Fibroblast of the aortic adventitia (primary cell): ENCODE measurements at regions not wholly inside any gene's neighbourhood (a gene's known extent, or its start where the extent isn't known, plus 50 kb on each side); places are given as distances from the start of the nearest gene placed in this dataset.

Experiments
- DNase-seq: peaks from one replicate; pipeline ENCODE4 v3.0.0-alpha.2; 2010; ENCODE audit warnings: low read depth
- H3K4me3 ChIP-seq: 2 replicates; pipeline ENCODE4 v1.5.1; 2011; ENCODE audit warnings: low read depth, mild to moderate bottlenecking, control low read depth, low read length, moderate library complexity
- CTCF ChIP-seq: IDR thresholded peaks from 2 replicates; pipeline ENCODE4 v1.5.1; 2011; ENCODE audit warnings: mild to moderate bottlenecking, low read length, control low read depth, inconsistent platforms; ENCODE audit not compliant: insufficient read depth

- DNase-seq = no peak
- TF ChIP-seq CTCF = no peak
- H3K4me3 ChIP-seq = no peak overlapping the region
Measured at GRCh38 chr15:39013262-39013661, 448.6 kb upstream of the RASGRP1 start.

GRCh38 chr15:39014682-39015081 lies 450.1 kb upstream of the RASGRP1 start:
- DNase-seq = no peak
- H3K4me3 ChIP-seq = no peak overlapping the region
- no peak for TF ChIP-seq CTCF

- DNase-seq = no peak
- no peak for TF ChIP-seq CTCF
- no peak overlapping the region for H3K4me3 ChIP-seq
Measured at GRCh38 chr15:39016706-39017105, 452.1 kb upstream of the RASGRP1 start.

GRCh38 chr15:39018966-39019365 lies 454.4 kb upstream of the RASGRP1 start:
- H3K4me3 ChIP-seq = no peak overlapping the region
- no peak for TF ChIP-seq CTCF
- no peak for DNase-seq

- DNase-seq = no peak
- TF ChIP-seq CTCF = no peak
- H3K4me3 ChIP-seq = no peak overlapping the region
Measured at GRCh38 chr15:39021341-39021740, 456.7 kb upstream of the RASGRP1 start.

- H3K4me3 ChIP-seq = no peak overlapping the region
- no peak for TF ChIP-seq CTCF
- DNase-seq = no peak
Measured at GRCh38 chr15:39022532-39023305, 458.1 kb upstream of the RASGRP1 start.

GRCh38 chr15:39025321-39025720 lies 460.7 kb upstream of the RASGRP1 start:
- no peak for TF ChIP-seq CTCF
- H3K4me3 ChIP-seq = no peak overlapping the region
- no peak for DNase-seq
